Upper lobe of left lung (tissue), 4 donors: ENCODE measurements at regions not wholly inside any gene's neighbourhood (a gene's known extent, or its start where the extent isn't known, plus 50 kb on each side); places are given as distances from the start of the nearest gene placed in this dataset.

Experiments used
- EP300 ChIP-seq, 4 donors: sonication (generic); formaldehyde crosslinking; IDR thresholded peaks; one replicate each; pipeline ENCODE4 v1.5.1; 2017; ENCODE audit warnings: antibody characterized with exemption in 4 of 4, control low read depth in 2 of 4
- POLR2A ChIP-seq, 4 donors: fragments of 450-650 bp; IDR thresholded peaks; one replicate each; pipeline ENCODE4 v1.5.1; 2016 to 2017; ENCODE audit warnings: antibody characterized with exemption in 4 of 4, mild to moderate bottlenecking in 2 of 4
- TF ChIP-seq, protein P1 (sequence below), 6 experiments: fragments of 450-650 bp in 4 of 6; fragments of 200-600 bp in 2 of 6; sonication (generic) in 2 of 6; IDR thresholded peaks; one replicate each; pipeline ENCODE4 v1.5.1; 2016 to 2019; ENCODE audit warnings: antibody characterized with exemption in 6 of 6

DNA sequence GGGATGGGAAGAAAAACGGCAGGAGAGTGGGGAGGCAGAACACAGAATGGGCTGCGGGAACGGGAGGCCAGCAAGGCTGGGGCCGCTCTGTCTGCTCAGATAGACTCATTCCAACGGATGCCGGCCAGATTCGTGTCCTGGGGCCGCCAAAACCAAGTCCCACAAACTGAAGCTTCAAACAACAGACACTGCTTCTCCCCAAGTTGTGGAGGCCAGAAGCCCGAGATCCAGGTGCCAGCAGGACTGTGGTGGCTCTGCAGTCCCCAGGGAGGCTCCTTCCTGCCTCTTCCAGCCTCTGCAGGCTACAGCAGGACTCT, 100.6 kb downstream of the ADRA2C start:
- TF ChIP-seq, protein P1, sequence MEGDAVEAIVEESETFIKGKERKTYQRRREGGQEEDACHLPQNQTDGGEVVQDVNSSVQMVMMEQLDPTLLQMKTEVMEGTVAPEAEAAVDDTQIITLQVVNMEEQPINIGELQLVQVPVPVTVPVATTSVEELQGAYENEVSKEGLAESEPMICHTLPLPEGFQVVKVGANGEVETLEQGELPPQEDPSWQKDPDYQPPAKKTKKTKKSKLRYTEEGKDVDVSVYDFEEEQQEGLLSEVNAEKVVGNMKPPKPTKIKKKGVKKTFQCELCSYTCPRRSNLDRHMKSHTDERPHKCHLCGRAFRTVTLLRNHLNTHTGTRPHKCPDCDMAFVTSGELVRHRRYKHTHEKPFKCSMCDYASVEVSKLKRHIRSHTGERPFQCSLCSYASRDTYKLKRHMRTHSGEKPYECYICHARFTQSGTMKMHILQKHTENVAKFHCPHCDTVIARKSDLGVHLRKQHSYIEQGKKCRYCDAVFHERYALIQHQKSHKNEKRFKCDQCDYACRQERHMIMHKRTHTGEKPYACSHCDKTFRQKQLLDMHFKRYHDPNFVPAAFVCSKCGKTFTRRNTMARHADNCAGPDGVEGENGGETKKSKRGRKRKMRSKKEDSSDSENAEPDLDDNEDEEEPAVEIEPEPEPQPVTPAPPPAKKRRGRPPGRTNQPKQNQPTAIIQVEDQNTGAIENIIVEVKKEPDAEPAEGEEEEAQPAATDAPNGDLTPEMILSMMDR (IDR thresholded peaks at IDR 0.05) = no peak
- TF ChIP-seq EP300 (IDR thresholded peaks at IDR 0.05) (no peak), POLR2A (IDR thresholded peaks at IDR 0.05) (no peak)
